Esophagus squamous epithelium (tissue), 4 donors: ENCODE measurements at regions not wholly inside any gene's neighbourhood (a gene's known extent, or its start where the extent isn't known, plus 50 kb on each side); places are given as distances from the start of the nearest gene placed in this dataset.

Experiments used
- POLR2A ChIP-seq, 4 donors: fragments of 450-650 bp; IDR thresholded peaks; one replicate each; pipeline ENCODE4 v1.6.1; 2017; ENCODE audit warnings: antibody characterized with exemption in 4 of 4, mild to moderate bottlenecking in 4 of 4, moderate library complexity in 3 of 4
- TF ChIP-seq, protein P1 (sequence below), 6 experiments: fragments of 450-650 bp in 4 of 6; fragments of 200-600 bp in 2 of 6; sonication (generic) in 2 of 6; IDR thresholded peaks; one replicate each; pipeline ENCODE4 v1.5.1; 2016 to 2019; ENCODE audit warnings: antibody characterized with exemption in 6 of 6, mild to moderate bottlenecking in 4 of 6, moderate library complexity in 4 of 6

- TF ChIP-seq, protein P1, sequence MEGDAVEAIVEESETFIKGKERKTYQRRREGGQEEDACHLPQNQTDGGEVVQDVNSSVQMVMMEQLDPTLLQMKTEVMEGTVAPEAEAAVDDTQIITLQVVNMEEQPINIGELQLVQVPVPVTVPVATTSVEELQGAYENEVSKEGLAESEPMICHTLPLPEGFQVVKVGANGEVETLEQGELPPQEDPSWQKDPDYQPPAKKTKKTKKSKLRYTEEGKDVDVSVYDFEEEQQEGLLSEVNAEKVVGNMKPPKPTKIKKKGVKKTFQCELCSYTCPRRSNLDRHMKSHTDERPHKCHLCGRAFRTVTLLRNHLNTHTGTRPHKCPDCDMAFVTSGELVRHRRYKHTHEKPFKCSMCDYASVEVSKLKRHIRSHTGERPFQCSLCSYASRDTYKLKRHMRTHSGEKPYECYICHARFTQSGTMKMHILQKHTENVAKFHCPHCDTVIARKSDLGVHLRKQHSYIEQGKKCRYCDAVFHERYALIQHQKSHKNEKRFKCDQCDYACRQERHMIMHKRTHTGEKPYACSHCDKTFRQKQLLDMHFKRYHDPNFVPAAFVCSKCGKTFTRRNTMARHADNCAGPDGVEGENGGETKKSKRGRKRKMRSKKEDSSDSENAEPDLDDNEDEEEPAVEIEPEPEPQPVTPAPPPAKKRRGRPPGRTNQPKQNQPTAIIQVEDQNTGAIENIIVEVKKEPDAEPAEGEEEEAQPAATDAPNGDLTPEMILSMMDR (IDR thresholded peaks at IDR 0.05) = no peak
- TF ChIP-seq POLR2A (IDR thresholded peaks at IDR 0.05) = no peak
These were observed 387.2 kb downstream of the PCDH7 start for GRCh38 chr4:31107362-31107761.
